Neural crest cell (in vitro differentiated cells): ENCODE measurements at regions not wholly inside any gene's neighbourhood (a gene's known extent, or its start where the extent isn't known, plus 50 kb on each side); places are given as distances from the start of the nearest gene placed in this dataset.

ENCODE experiments used
- DNase-seq: peaks from one replicate; pipeline ENCODE4 v3.0.0; 2021; ENCODE audit warnings: low read depth, mixed read lengths, low spot score
- H3K27ac Mint-ChIP-seq: one replicate; pipeline ENCODE4 v1.8.0; 2021; ENCODE audit warnings: mild to moderate bottlenecking, mixed read lengths; ENCODE audit not compliant: unreplicated experiment
- H3K27me3 Mint-ChIP-seq: 2 replicates; pipeline ENCODE4 v1.8.0; 2021; ENCODE audit warnings: low read depth, mild to moderate bottlenecking, mixed read lengths
- H3K36me3 Mint-ChIP-seq: 2 replicates; pipeline ENCODE4 v1.8.0; 2021; ENCODE audit warnings: low read depth, mild to moderate bottlenecking, mixed read lengths
- H3K4me1 Mint-ChIP-seq: 2 replicates; pipeline ENCODE4 v1.8.0; 2021; ENCODE audit warnings: mixed read lengths
- H3K4me3 Mint-ChIP-seq: one replicate; pipeline ENCODE4 v1.8.0; 2021; ENCODE audit warnings: mild to moderate bottlenecking, mixed read lengths
- H3K9me3 Mint-ChIP-seq: 2 replicates; pipeline ENCODE4 v1.8.0; 2021; ENCODE audit warnings: mixed read lengths
- CTCF ChIP-seq: fragments of 200-600 bp; sonication (generic); conservative IDR thresholded peaks from 2 replicates; pipeline ENCODE4 v1.5.0; 2021; ENCODE audit warnings: antibody characterized with exemption, mild to moderate bottlenecking

GRCh38 chr10:4669585-4669984 lies 156.4 kb upstream of the AKR1E2 start:
- no peak overlapping the region for H3K4me3 Mint-ChIP-seq
- peaks cover 3% of the 10 kb centered on the region for H3K9me3 Mint-ChIP-seq
- H3K36me3 Mint-ChIP-seq: no peaks in the 10 kb centered on the region
- DNase-seq: no peak
- H3K4me1 Mint-ChIP-seq: peaks cover 9% of the 10 kb centered on the region
- no peak for TF ChIP-seq CTCF
- H3K27ac Mint-ChIP-seq: no peak overlapping the region
- H3K27me3 Mint-ChIP-seq: no peaks in the 10 kb centered on the region

DNA sequence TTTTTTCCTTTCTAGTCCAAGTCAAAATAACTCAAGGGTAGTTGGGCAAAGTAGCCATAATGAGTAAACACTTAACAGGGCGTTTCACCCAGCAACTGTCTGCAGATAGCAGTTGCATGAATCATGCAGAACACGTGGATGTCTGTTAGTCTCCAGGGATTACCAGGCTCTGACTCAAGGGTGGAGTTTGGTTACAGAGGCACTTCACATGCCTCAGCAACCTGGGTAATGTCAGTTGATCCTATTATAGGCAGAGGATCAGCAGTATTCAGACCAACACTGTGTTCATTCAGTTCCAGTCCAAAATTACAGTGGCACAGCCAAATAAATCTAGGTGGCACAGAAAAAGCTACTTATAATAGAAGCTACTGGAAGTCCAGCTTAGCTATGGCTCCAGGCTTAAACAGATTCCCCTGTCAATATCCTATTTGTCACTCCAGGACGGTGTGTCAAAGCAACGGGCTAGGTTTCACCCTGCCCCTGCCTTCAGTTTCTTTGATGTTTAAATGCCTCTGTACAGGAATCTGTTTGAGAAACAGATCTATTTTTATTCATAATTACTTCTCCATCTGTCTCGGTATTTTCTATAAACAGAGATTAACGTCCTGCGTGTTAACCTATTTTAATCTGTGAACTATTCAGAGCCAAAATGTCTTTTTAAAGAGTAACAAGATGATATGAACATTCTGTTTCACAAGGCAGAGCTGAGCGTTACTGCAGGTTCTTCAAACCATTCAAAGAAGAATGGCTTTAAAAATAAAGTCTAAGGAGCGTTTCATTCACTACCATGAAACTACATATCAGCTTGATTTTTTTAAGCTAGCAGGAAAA lies 162.6 kb upstream of the AKR1E2 start:
- H3K4me1 Mint-ChIP-seq: peaks cover 10% of the 10 kb centered on the region
- H3K4me3 Mint-ChIP-seq: no peak overlapping the region
- no peak overlapping the region for H3K27ac Mint-ChIP-seq
- TF ChIP-seq CTCF: no peak
- no peaks in the 10 kb centered on the region for H3K9me3 Mint-ChIP-seq
- DNase-seq: no peak
- H3K36me3 Mint-ChIP-seq: no peaks in the 10 kb centered on the region
- no peaks in the 10 kb centered on the region for H3K27me3 Mint-ChIP-seq

- H3K9me3 Mint-ChIP-seq: no peaks in the 10 kb centered on the region
- H3K4me1 Mint-ChIP-seq: peaks cover 10% of the 10 kb centered on the region
- no peak overlapping the region for H3K4me3 Mint-ChIP-seq
- no peak overlapping the region for H3K27ac Mint-ChIP-seq
- no peak for DNase-seq
- TF ChIP-seq CTCF: no peak
- no peaks in the 10 kb centered on the region for H3K27me3 Mint-ChIP-seq
- H3K36me3 Mint-ChIP-seq: no peaks in the 10 kb centered on the region
Observed at GRCh38 chr10:4662576-4663161, 163.3 kb upstream of the AKR1E2 start.

DNA sequence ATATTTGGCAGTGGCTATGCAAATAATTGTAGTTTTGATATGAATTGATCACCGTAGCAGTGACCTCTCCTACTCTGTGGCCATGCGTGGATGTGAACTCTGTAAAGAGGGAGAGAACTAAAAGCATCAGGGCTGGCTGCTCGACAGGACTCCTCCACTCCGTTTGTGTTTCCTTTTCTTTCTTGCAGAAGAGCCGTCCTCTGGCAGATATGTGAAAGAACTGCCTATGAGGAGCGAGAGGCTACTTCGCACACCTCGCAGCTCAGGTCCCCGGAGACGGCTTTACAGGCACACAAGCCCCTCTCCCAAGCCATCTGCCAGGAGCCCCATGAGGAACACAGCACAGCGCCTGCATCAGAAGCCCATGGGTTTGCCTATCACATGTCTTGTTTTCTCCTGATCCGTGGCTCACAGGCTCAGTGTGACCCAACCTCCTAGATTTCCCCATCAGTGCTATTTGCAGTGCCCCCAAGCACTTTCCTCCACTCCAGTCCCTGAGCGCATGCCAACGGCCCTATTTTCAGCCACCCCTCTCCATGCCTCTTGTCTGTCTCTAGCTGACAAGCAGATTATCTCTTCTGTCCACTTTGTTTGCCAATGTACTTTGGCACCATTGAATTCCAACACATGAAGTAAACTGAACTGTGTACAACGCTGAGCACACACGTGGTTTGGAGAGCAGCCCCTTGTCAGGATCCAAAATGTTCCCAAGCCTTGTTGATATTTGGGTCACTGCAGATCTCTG lies 164.3 kb upstream of the AKR1E2 start:
- no peaks in the 10 kb centered on the region for H3K27me3 Mint-ChIP-seq
- DNase-seq: no peak
- no peaks in the 10 kb centered on the region for H3K36me3 Mint-ChIP-seq
- no peak for TF ChIP-seq CTCF
- no peak overlapping the region for H3K4me3 Mint-ChIP-seq
- no peak overlapping the region for H3K27ac Mint-ChIP-seq
- no peaks in the 10 kb centered on the region for H3K9me3 Mint-ChIP-seq
- H3K4me1 Mint-ChIP-seq: peaks cover 12% of the 10 kb centered on the region

DNA sequence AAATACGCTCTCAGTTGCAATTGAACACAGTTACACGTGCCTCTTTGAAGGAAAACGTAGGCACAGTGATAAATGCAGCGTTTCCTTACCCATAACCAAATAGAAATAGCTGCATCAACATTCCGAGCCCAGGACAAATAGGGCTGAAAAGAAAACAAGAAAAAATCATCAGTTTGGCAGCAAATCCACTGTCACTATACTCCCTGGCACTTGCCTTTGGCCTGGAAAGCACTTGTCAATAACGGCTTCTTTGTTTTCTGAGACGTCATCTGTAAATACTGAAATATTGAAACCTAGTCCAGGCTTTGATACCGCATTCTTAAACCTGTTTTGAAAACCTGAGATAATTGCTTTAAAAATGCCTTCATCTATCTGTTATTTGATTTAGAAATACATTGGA lies 167.2 kb upstream of the AKR1E2 start:
- Mint-ChIP-seq H3K36me3 (no peaks in the 10 kb centered on the region), H3K4me1 (peaks cover 27% of the 10 kb centered on the region), H3K9me3 (no peaks in the 10 kb centered on the region), H3K4me3 (no peak overlapping the region), H3K27ac (no peak overlapping the region), H3K27me3 (no peaks in the 10 kb centered on the region)
- no peak for DNase-seq
- TF ChIP-seq CTCF: no peak
